ENCODE measurements at regions not wholly inside any gene's neighbourhood (a gene's known extent, or its start where the extent isn't known, plus 50 kb on each side); places are given as distances from the start of the nearest gene placed in this dataset.
A peak's percentile ranks its signal among the peaks of the same experiment; 100 is the strongest.

DNA sequence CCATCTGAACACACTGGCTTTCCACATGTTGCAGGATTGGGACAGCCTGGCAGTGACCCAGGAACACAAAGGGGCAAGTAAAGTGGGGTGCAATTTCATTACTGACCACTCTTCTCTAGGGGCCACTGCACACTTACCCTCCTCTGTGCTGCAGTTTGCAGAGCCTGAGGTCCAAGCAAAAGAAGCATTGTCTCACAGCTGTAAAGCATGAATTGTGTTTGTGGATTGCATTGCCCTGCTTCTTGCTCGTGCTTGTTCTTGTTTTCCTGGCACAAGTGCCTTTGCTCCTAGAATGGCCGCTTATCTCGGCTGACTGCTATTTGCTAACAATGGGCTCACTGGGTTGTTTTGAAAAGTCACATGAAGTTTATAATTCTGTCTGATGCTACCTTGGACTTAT is 209.1 kb upstream of the JADE1 start:
- Mint-ChIP-seq H3K4me1 (peaks cover 66% of the 10 kb centered on the region), H3K9me3 (peaks cover 12% of the 10 kb centered on the region), H3K27me3 (ENCODE audit: low read depth) (no peaks in the 10 kb centered on the region), H3K4me3 (no peak overlapping the region), H3K27ac (peak overlapping the region in 2 of 3 experiments; percentile 93 to 94), H3K36me3 (ENCODE audit: low read depth) (peaks cover 13% of the 10 kb centered on the region)
- TF ChIP-seq, protein P1, sequence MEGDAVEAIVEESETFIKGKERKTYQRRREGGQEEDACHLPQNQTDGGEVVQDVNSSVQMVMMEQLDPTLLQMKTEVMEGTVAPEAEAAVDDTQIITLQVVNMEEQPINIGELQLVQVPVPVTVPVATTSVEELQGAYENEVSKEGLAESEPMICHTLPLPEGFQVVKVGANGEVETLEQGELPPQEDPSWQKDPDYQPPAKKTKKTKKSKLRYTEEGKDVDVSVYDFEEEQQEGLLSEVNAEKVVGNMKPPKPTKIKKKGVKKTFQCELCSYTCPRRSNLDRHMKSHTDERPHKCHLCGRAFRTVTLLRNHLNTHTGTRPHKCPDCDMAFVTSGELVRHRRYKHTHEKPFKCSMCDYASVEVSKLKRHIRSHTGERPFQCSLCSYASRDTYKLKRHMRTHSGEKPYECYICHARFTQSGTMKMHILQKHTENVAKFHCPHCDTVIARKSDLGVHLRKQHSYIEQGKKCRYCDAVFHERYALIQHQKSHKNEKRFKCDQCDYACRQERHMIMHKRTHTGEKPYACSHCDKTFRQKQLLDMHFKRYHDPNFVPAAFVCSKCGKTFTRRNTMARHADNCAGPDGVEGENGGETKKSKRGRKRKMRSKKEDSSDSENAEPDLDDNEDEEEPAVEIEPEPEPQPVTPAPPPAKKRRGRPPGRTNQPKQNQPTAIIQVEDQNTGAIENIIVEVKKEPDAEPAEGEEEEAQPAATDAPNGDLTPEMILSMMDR (IDR thresholded peaks at IDR 0.05; ENCODE audit: unreplicated experiment in 3 of 3), result no peak

DNA sequence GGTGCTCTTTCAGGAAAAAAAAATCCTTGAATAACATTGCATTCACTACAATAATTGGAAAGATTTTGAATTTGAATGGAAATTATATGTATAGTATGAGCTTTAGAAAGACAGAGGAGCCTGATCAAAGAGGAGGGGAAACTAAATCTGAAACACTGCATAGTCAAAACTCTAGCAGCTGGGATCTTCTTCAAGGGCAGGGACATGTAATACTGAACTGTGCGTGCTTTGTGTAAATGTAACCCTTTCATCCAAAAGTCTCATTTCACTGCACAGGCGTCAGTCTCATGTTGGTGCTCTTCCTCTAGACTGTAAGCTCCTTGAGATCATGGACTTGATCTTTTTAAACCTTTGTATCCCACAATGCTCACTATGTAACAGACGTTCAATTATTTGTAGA is 212.0 kb upstream of the JADE1 start:
- H3K36me3 Mint-ChIP-seq (ENCODE audit: low read depth), result peaks cover 20% of the 10 kb centered on the region
- peaks cover 59% of the 10 kb centered on the region for H3K4me1 Mint-ChIP-seq
- H3K27me3 Mint-ChIP-seq (ENCODE audit: low read depth), result no peaks in the 10 kb centered on the region

DNA sequence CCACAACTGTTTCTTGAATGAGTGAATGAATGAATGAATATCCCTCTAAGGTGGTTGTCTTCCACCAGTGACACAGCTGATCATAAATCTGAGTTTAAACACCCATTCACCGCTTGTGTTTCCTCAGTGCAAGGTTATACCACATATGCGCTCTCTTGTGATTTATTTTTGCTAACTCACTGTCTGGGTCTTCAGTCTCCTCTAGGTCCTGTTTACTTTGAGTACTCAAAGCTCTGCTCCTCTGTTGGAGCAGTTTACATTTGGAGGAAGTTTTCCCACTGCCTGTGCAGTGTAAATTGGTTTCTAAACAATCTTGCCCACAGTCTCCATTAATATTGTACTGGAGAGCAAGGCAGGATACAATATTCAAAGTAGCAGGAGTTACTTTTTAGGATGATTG is 212.6 kb upstream of the JADE1 start:
- no peaks in the 10 kb centered on the region for H3K27me3 Mint-ChIP-seq (ENCODE audit: low read depth)
- TF ChIP-seq, protein P1 (IDR thresholded peaks at IDR 0.05; ENCODE audit: unreplicated experiment in 3 of 3), result no peak
- H3K27ac Mint-ChIP-seq, result peak overlapping the region; percentile 43 to 76 (median 68)
- H3K36me3 Mint-ChIP-seq (ENCODE audit: low read depth), result peaks cover 20% of the 10 kb centered on the region
- no peak overlapping the region for H3K4me3 Mint-ChIP-seq
- peaks cover 57% of the 10 kb centered on the region for H3K4me1 Mint-ChIP-seq
- peaks cover 30% of the 10 kb centered on the region for H3K9me3 Mint-ChIP-seq

More for the DNA sequence above, 212.0 kb upstream of the JADE1 start:
- H3K4me3 Mint-ChIP-seq, result no peak overlapping the region
- peak overlapping the region in 2 of 3 experiments; percentile 4 to 29 for H3K27ac Mint-ChIP-seq
- TF ChIP-seq, protein P1 (IDR thresholded peaks at IDR 0.05; ENCODE audit: unreplicated experiment in 3 of 3), result no peak
- H3K9me3 Mint-ChIP-seq, result peaks cover 30% of the 10 kb centered on the region

DNA sequence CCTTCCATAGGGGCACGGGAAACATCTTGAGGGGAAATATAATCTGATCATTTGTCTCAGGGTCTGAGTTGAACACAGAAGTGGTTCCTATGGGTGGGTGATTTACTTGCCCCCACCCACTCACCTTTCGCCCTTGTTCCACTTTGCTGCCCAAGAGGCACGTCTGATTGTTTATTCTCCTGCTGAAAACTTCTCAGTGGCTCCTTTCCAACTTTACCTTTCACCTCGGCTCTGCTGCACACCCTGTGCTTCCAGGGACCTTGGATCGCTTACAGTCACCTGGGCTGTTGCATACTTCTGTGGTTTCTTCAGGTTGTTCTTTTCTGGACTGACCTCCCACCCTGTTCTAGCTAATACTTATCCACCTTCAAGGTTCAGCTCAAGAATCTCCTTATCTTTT is 213.4 kb upstream of the JADE1 start:
- H3K36me3 Mint-ChIP-seq (ENCODE audit: low read depth), result peaks cover 20% of the 10 kb centered on the region
- peaks cover 57% of the 10 kb centered on the region for H3K4me1 Mint-ChIP-seq
- peak overlapping the region; percentile 43 to 76 (median 68) for H3K27ac Mint-ChIP-seq

DNA sequence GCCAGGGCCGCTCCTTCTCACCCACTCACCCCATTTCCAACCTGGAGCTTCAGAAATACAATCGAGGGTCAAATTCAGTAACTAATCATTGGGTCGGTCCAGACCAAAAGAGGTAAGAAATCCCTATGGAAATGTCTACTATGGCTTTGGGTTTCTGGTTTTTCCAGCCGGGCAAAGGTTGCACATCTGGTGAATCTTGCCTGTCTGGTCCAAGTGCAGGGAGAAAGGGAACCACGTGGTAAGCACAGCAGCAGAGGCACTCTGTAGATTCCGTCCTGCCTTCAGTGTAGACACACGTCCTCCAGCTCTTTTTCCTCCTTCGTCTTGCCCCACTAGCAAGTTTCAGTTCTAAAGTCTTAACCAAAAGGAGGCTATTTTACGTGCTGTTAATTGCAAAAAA is 218.0 kb upstream of the JADE1 start:
- Mint-ChIP-seq H3K9me3 (peaks cover 25% of the 10 kb centered on the region), H3K27me3 (ENCODE audit: low read depth) (no peaks in the 10 kb centered on the region), H3K36me3 (ENCODE audit: low read depth) (peaks cover 17% of the 10 kb centered on the region), H3K4me1 (peaks cover 31% of the 10 kb centered on the region), H3K27ac (peak overlapping the region; percentile 31 to 82 (median 73)), H3K4me3 (no peak overlapping the region)
- TF ChIP-seq, protein P1 (IDR thresholded peaks at IDR 0.05; ENCODE audit: unreplicated experiment in 3 of 3), result no peak

More for the DNA sequence above, 213.4 kb upstream of the JADE1 start:
- Mint-ChIP-seq H3K4me3 (no peak overlapping the region), H3K9me3 (peaks cover 30% of the 10 kb centered on the region), H3K27me3 (ENCODE audit: low read depth) (no peaks in the 10 kb centered on the region)
- TF ChIP-seq, protein P1 (IDR thresholded peaks at IDR 0.05; ENCODE audit: unreplicated experiment in 3 of 3), result no peak

DNA sequence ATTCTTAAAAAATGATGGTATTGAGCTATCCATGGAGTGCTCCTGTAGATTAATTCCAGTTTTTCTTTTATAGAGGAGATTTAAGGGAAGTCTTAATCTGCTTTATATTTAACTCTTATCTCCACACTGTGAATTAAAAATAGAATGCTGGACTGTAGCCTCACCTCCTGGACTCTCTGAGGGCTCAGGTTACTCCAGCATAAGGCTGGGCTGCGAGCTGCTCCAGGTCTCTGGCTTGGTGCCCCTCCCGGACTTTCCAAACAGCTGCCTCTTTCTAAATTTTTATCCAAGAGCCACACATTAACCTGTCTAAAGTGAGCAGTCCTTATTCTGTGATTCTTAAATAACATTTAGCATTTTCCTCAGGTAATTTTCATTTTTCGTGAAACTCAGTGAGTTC is 218.7 kb upstream of the JADE1 start:
- no peaks in the 10 kb centered on the region for H3K27me3 Mint-ChIP-seq (ENCODE audit: low read depth)
- H3K4me3 Mint-ChIP-seq, result no peak overlapping the region
- peak overlapping the region; percentile 31 to 82 (median 73) for H3K27ac Mint-ChIP-seq
- TF ChIP-seq, protein P1 (IDR thresholded peaks at IDR 0.05; ENCODE audit: unreplicated experiment in 3 of 3), result no peak
- peaks cover 20% of the 10 kb centered on the region for H3K9me3 Mint-ChIP-seq
- peaks cover 26% of the 10 kb centered on the region for H3K4me1 Mint-ChIP-seq
- H3K36me3 Mint-ChIP-seq (ENCODE audit: low read depth), result peaks cover 9% of the 10 kb centered on the region
